Naive thymus-derived CD4-positive, alpha-beta T cell (primary cell): ENCODE measurements at regions not wholly inside any gene's neighbourhood (a gene's known extent, or its start where the extent isn't known, plus 50 kb on each side); places are given as distances from the start of the nearest gene placed in this dataset.

Source experiments
- ATAC-seq: fragments of 150-1000 bp; cut with Tn5 transposase; 2 replicates; pipeline ENCODE4 v1.10.0; 2021; ENCODE audit warnings: mild to moderate bottlenecking, moderate library complexity
- CTCF ChIA-PET: fragments of 350-600 bp; sonication (Branson Sonifier 250); formaldehyde crosslinking; loops from one replicate; lab custom pipeline; 2021; ENCODE audit warnings: antibody characterized with exemption; lab: Charles Lee
- POLR2A ChIA-PET: fragments of 350-600 bp; sonication (Branson Sonifier 250); formaldehyde crosslinking; loops from one replicate; lab custom pipeline; 2021; ENCODE audit warnings: antibody characterized with exemption, inconsistent platforms; lab: Charles Lee
- DNase-seq, 9 donors: peaks; one replicate each; pipeline versions ENCODE4 v3.0.0 to v3.0.0-alpha.2; 2020 to 2022; ENCODE audit warnings: mixed read lengths in 1 of 9
- H3K27ac ChIP-seq: one replicate; pipeline ENCODE4 v1.7.0; 2013; ENCODE audit warnings: mild to moderate bottlenecking, low read depth, low read length, moderate library complexity
- H3K27me3 ChIP-seq, 2 donors: one replicate each; pipeline ENCODE4 v1.7.0; 2013; ENCODE audit warnings: low read length in 2 of 2, mild to moderate bottlenecking in 2 of 2, moderate library complexity in 2 of 2; ENCODE audit not compliant: control insufficient read depth in 2 of 2, insufficient read depth in 2 of 2
- H3K36me3 ChIP-seq, 3 experiments: 1 replicate in 2 of 3; 2 replicates in 1 of 3; pipeline ENCODE4 v1.7.0; 2013; ENCODE audit warnings: low read length in 3 of 3, mild to moderate bottlenecking in 3 of 3, moderate library complexity in 1 of 3; ENCODE audit not compliant: insufficient read depth in 3 of 3, control insufficient read depth in 2 of 3
- H3K4me1 ChIP-seq, 2 donors: one replicate each; pipeline ENCODE4 v1.7.0; 2013; ENCODE audit warnings: low read length in 2 of 2, mild to moderate bottlenecking in 2 of 2, moderate library complexity in 1 of 2; ENCODE audit not compliant: control insufficient read depth in 2 of 2, insufficient read depth in 2 of 2
- H3K4me3 ChIP-seq: 2 replicates; pipeline ENCODE4 v1.7.0; 2013; ENCODE audit warnings: mild to moderate bottlenecking, low read length
- H3K9me3 ChIP-seq, 3 experiments: 1 replicate in 2 of 3; 2 replicates in 1 of 3; pipeline ENCODE4 v1.7.0; 2013; ENCODE audit warnings: low read length in 3 of 3; ENCODE audit not compliant: control insufficient read depth in 2 of 3
- H3K27ac Mint-ChIP-seq, 9 donors: one replicate each; pipeline ENCODE4 v1.8.0; 2020 to 2022; ENCODE audit warnings: mixed read lengths in 9 of 9, mild to moderate bottlenecking in 8 of 9, moderate library complexity in 5 of 9, inconsistent platforms in 2 of 9
- H3K27me3 Mint-ChIP-seq, 5 donors: one replicate each; pipeline ENCODE4 v1.8.0; 2021 to 2022; ENCODE audit warnings: mixed read lengths in 5 of 5, mild to moderate bottlenecking in 1 of 5
- H3K36me3 Mint-ChIP-seq, 5 donors: one replicate each; pipeline ENCODE4 v1.8.0; 2020 to 2022; ENCODE audit warnings: mixed read lengths in 5 of 5, mild to moderate bottlenecking in 3 of 5, inconsistent platforms in 1 of 5
- H3K4me1 Mint-ChIP-seq, 7 donors: one replicate each; pipeline ENCODE4 v1.8.0; 2020 to 2022; ENCODE audit warnings: mixed read lengths in 7 of 7, mild to moderate bottlenecking in 3 of 7, inconsistent platforms in 1 of 7
- H3K4me3 Mint-ChIP-seq, 10 donors: one replicate each; pipeline ENCODE4 v1.8.0; 2020 to 2022; ENCODE audit warnings: mild to moderate bottlenecking in 10 of 10, mixed read lengths in 10 of 10, moderate library complexity in 6 of 10, inconsistent platforms in 2 of 10
- H3K9me3 Mint-ChIP-seq, 11 donors: one replicate each; pipeline ENCODE4 v1.8.0; 2020 to 2022; ENCODE audit warnings: mixed read lengths in 11 of 11, mild to moderate bottlenecking in 4 of 11, inconsistent platforms in 1 of 11, moderate library complexity in 1 of 11
- intact Hi-C, 2 donors: fragments of 100-400 bp; cut with micrococcal nuclease; formaldehyde crosslinking; loops; one replicate each; pipeline ENCODE4 v1.15.1; 2023

DNA sequence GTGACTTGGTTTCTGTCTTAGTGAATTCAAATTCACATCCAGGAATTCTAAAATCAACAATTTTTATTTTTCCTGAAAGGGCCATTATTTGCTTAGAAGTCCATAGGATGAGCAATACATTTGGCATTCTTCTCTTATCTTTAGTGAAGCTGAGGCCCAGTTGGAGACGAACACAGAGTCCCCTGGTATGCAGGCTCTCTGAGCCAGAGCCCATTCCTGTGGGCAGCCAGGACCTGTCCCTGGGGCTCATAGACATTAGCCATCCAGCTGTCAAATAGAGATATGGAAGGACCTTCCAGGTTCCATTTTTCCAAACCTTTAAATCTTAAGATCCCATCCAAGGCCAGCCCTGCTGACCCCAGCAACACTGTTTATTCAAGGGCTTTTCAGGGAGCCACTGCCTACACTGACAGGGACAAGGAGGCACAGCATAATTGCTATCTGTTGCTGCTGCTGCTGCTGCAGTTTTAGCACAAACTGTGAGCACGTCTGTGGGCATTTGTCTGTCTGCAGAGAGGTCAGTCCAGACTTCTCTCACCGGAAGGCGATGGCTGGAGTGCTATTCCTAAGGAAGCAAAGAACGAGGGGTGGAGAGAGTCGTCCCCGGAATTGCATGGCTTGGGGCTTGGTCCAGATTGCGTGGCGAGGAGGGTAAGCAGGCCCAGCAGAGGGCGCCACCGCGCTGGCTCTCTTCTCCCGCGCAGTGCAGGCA is 639.0 kb downstream of the CCDC171 start:
- no peak overlapping the region for H3K27ac ChIP-seq
- no peaks in the 10 kb centered on the region for H3K36me3 ChIP-seq
- peaks cover 0 to 6% (median 0%) of the 10 kb centered on the region in 3 experiments for H3K9me3 ChIP-seq
- intact Hi-C loops: loop anchor here (2.0 to 10.0 kb wide), 2 partner anchors 21 to 1273 kb away; no protein-coding TSS in a partner anchor
- DNase-seq (peak in 1 of 9 donors; percentile 30), ATAC-seq (peak; percentile 80)
- ChIA-PET POLR2A (no interaction called here), CTCF (no interaction called here)
- peaks cover 0 to 2% (median 0%) of the 10 kb centered on the region in 7 donors for H3K4me1 Mint-ChIP-seq
- peaks cover 0 to 25% (median 6%) of the 10 kb centered on the region in 5 donors for H3K27me3 Mint-ChIP-seq
- no peaks in the 10 kb centered on the region for H3K27me3 ChIP-seq
- peak overlapping the region in 1 of 10 donors; percentile 37 for H3K4me3 Mint-ChIP-seq
- no peak overlapping the region for H3K4me3 ChIP-seq
- peaks cover 0 to 14% (median 7%) of the 10 kb centered on the region in 11 donors for H3K9me3 Mint-ChIP-seq
- H3K36me3 Mint-ChIP-seq: peaks cover 0 to 4% (median 0%) of the 10 kb centered on the region in 5 donors
- H3K4me1 ChIP-seq: no peaks in the 10 kb centered on the region
- no peak overlapping the region for H3K27ac Mint-ChIP-seq

GRCh38 chr9:16192403-16193017 is 639.7 kb downstream of the CCDC171 start:
- CTCF ChIA-PET: no interaction called here
- peaks cover 0 to 6% (median 0%) of the 10 kb centered on the region in 3 experiments for H3K9me3 ChIP-seq
- POLR2A ChIA-PET: no interaction called here
- DNase-seq: no peak
- H3K4me1 ChIP-seq: no peaks in the 10 kb centered on the region
- H3K4me1 Mint-ChIP-seq: peaks cover 0 to 2% (median 0%) of the 10 kb centered on the region in 7 donors
- peaks cover 0 to 4% (median 0%) of the 10 kb centered on the region in 5 donors for H3K36me3 Mint-ChIP-seq
- no peak overlapping the region for H3K27ac Mint-ChIP-seq
- ATAC-seq: no peak
- H3K27me3 ChIP-seq: no peaks in the 10 kb centered on the region
- peaks cover 0 to 25% (median 6%) of the 10 kb centered on the region in 5 donors for H3K27me3 Mint-ChIP-seq
- peaks cover 0 to 14% (median 7%) of the 10 kb centered on the region in 11 donors for H3K9me3 Mint-ChIP-seq
- H3K27ac ChIP-seq: no peak overlapping the region
- no peak overlapping the region for H3K4me3 ChIP-seq
- no peaks in the 10 kb centered on the region for H3K36me3 ChIP-seq
- no peak overlapping the region for H3K4me3 Mint-ChIP-seq
- intact Hi-C loops: loop anchor here in 1 of 2 donors (10.0 kb wide), 1 partner anchor 1272 kb away; no protein-coding TSS in a partner anchor

- no peak for DNase-seq
- H3K36me3 ChIP-seq: no peaks in the 10 kb centered on the region
- peaks cover 0 to 6% (median 0%) of the 10 kb centered on the region in 3 experiments for H3K9me3 ChIP-seq
- no peaks in the 10 kb centered on the region for H3K27me3 ChIP-seq
- H3K27ac Mint-ChIP-seq: no peak overlapping the region
- ChIA-PET CTCF (no interaction called here), POLR2A (no interaction called here)
- peaks cover 0 to 2% (median 0%) of the 10 kb centered on the region in 7 donors for H3K4me1 Mint-ChIP-seq
- H3K36me3 Mint-ChIP-seq: peaks cover 0 to 4% (median 0%) of the 10 kb centered on the region in 5 donors
- intact Hi-C loops: loop anchor here in 1 of 2 donors (10.0 kb wide), 1 partner anchor 1272 kb away; no protein-coding TSS in a partner anchor
- no peak for ATAC-seq
- H3K4me3 ChIP-seq: no peak overlapping the region
- no peaks in the 10 kb centered on the region for H3K4me1 ChIP-seq
- no peak overlapping the region for H3K27ac ChIP-seq
- H3K27me3 Mint-ChIP-seq: peaks cover 0 to 25% (median 6%) of the 10 kb centered on the region in 5 donors
- H3K4me3 Mint-ChIP-seq: no peak overlapping the region
- H3K9me3 Mint-ChIP-seq: peaks cover 0 to 14% (median 7%) of the 10 kb centered on the region in 11 donors
Observed at GRCh38 chr9:16193066-16193465, 640.2 kb downstream of the CCDC171 start.

DNA sequence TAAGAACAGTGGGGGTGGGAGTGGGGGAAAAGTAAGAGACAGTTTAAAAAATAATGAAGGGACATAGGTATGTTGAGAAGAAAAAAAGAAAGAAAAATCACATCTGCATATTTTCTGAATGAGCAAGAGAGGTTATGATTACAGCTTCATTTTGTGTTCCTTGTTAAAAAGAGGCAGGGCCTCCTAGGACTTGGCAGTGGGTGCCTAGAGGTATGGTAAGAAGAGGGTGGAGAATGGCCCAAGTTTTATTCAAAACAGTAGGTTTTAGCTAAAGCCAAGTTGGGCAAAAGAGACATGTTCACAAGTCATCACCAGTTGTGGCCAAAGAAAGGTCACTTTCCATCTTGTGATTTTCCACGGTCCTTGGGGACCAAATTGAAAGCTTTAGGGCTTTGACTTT is 643.4 kb downstream of the CCDC171 start:
- Mint-ChIP-seq H3K4me3 (no peak overlapping the region), H3K36me3 (no peaks in the 10 kb centered on the region), H3K4me1 (peaks cover 0 to 2% (median 0%) of the 10 kb centered on the region in 7 donors), H3K27ac (no peak overlapping the region), H3K27me3 (peaks cover 0 to 21% (median 4%) of the 10 kb centered on the region in 5 donors), H3K9me3 (peaks cover 0 to 6% (median 3%) of the 10 kb centered on the region in 11 donors)
- Histone ChIP-seq H3K27me3 (no peaks in the 10 kb centered on the region), H3K9me3 (no peaks in the 10 kb centered on the region), H3K36me3 (no peaks in the 10 kb centered on the region), H3K27ac (no peak overlapping the region), H3K4me1 (no peaks in the 10 kb centered on the region), H3K4me3 (no peak overlapping the region)
- no peak for ATAC-seq
- CTCF ChIA-PET: no interaction called here
- no peak for DNase-seq
- POLR2A ChIA-PET: no interaction called here
- intact Hi-C loops: loop anchor here in 1 of 2 donors (10.0 kb wide), 1 partner anchor 1269 kb away; no protein-coding TSS in a partner anchor

- intact Hi-C loops: loop anchor here in 1 of 2 donors (10.0 kb wide), 1 partner anchor 1267 kb away; no protein-coding TSS in a partner anchor
- POLR2A ChIA-PET: no interaction called here
- H3K27me3 Mint-ChIP-seq: peaks cover 0 to 14% (median 0%) of the 10 kb centered on the region in 5 donors
- H3K4me1 Mint-ChIP-seq: no peaks in the 10 kb centered on the region
- CTCF ChIA-PET: no interaction called here
- H3K27ac ChIP-seq: no peak overlapping the region
- ATAC-seq (no peak), DNase-seq (no peak)
- no peak overlapping the region for H3K4me3 Mint-ChIP-seq
- H3K27me3 ChIP-seq: no peaks in the 10 kb centered on the region
- H3K9me3 Mint-ChIP-seq: peaks cover 0 to 7% (median 2%) of the 10 kb centered on the region in 11 donors
- H3K4me1 ChIP-seq: no peaks in the 10 kb centered on the region
- H3K36me3 ChIP-seq: no peaks in the 10 kb centered on the region
- H3K27ac Mint-ChIP-seq: no peak overlapping the region
- no peak overlapping the region for H3K4me3 ChIP-seq
- no peaks in the 10 kb centered on the region for H3K9me3 ChIP-seq
- no peaks in the 10 kb centered on the region for H3K36me3 Mint-ChIP-seq
Observed at GRCh38 chr9:16197578-16198370, 644.9 kb downstream of the CCDC171 start.

- H3K4me1 Mint-ChIP-seq: no peaks in the 10 kb centered on the region
- Histone ChIP-seq H3K27me3 (no peaks in the 10 kb centered on the region), H3K4me3 (no peak overlapping the region), H3K36me3 (no peaks in the 10 kb centered on the region), H3K9me3 (no peaks in the 10 kb centered on the region), H3K27ac (no peak overlapping the region), H3K4me1 (no peaks in the 10 kb centered on the region)
- H3K9me3 Mint-ChIP-seq: peaks cover 0 to 8% (median 0%) of the 10 kb centered on the region in 11 donors
- H3K27me3 Mint-ChIP-seq: peaks cover 0 to 4% (median 0%) of the 10 kb centered on the region in 5 donors
- no peaks in the 10 kb centered on the region for H3K36me3 Mint-ChIP-seq
- DNase-seq (no peak), ATAC-seq (no peak)
- H3K4me3 Mint-ChIP-seq: no peak overlapping the region
- no peak overlapping the region for H3K27ac Mint-ChIP-seq
- intact Hi-C loops: loop anchor here in 1 of 2 donors (10.0 kb wide), 1 partner anchor 1266 kb away; no protein-coding TSS in a partner anchor
- POLR2A ChIA-PET: no interaction called here
- CTCF ChIA-PET: no interaction called here
Observed at GRCh38 chr9:16198996-16199395, 646.2 kb downstream of the CCDC171 start.
